GM18517 (cell line): ENCODE measurements at regions not wholly inside any gene's neighbourhood (a gene's known extent, or its start where the extent isn't known, plus 50 kb on each side); places are given as distances from the start of the nearest gene placed in this dataset.
A peak's percentile ranks its signal among the peaks of the same experiment; 100 is the strongest.
"Not testable (repeated sequence)": the region's sequence is repeated elsewhere in the genome, so short reads cannot be mapped to it uniquely, and the experiment has no call there.

Experiments used
- ATAC-seq: cut with Tn5 transposase; IDR thresholded peaks from one replicate; pipeline ENCODE4 v1.9.1; 2021; ENCODE audit warnings: mild to moderate bottlenecking, moderate library complexity; ENCODE audit not compliant: unreplicated experiment

DNA sequence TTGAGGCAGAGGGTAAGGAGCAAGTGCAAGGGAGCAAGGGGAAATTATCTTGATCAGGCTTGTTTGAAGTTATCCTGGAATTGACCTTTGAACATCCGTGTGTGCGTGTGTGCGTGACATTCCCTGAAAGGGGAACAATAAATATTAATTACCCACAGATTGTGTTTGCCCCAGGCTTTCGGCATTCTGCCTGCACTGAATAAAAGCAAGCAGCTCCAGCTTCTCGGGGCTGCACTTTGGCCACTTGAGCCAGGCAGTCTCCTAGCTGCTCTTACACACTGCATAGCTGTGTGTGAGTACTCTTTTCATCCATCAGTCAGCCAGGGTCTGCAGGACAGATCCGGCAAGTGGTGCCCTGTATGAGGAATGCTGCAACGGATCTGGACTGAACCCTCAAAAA lies 107.7 kb upstream of the BTN3A2 start:
- ATAC-seq, result no peak

DNA sequence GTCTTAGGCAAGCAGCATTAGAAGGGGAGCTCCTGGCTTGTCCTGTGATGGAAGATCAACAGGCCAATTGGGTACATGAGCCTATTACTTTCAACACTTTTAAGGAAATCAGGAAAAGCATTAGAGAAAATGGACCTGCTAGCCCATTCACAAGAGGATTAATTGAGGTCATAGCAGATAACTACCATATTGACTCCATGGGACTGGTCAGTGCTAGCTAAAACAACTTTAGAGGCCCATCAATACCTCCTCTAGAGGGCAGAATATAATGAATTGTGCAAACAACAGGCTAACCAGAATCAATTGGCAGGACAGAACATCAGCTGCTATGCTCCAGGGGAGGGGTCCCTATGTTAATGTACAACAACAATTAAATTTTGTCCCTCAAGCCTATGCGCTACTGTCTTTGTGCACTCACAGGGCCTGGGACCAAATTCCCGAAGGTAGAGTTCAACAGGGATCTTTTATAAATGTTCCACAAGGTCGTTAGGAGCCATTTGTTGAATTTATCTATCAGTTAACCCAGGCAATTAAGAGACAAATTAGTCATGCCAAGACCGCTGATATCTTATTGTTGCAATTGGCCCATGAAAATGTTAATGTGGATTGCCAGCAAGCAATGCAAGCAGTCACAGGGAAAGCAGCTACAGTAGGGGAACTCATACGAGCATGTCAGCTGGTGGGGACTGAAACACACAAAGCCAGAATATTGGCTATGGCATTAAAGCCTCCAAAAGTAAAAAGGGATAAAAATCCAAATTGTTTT lies 106.6 kb upstream of the BTN3A2 start:
- ATAC-seq, result no peak

- ATAC-seq, result no peak
These were observed 104.8 kb upstream of the BTN3A2 start for GRCh38 chr6:26260110-26260637.

GRCh38 chr6:26260725-26261490 lies 104.1 kb upstream of the BTN3A2 start:
- no peak for ATAC-seq

GRCh38 chr6:26264547-26264946 lies 100.5 kb upstream of the BTN3A2 start:
- ATAC-seq, result no peak

DNA sequence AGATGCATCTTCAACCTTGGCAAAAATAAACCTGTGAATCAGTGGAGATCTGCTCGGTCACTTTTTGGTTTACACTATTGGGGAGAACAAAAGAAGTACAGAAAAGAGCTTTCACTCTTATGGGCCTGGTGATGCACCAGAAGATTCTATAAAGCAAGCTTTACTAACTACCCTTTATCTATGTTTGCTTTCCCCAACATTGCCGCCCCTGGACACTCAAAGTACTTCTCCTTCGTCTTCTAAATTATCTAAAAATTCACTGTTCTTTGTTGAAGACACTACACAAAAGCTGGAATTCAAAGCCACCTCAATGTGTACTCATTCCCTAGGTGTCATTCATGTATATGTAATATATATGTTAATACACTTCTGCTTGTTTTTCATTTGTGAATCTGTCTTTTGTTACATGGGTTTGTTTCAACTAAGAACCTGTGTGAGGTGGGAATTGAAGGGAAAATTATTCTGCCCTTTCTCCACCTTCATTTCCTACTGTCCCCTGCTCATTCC lies 97.9 kb upstream of the BTN3A2 start:
- ATAC-seq, result no peak

- no peak for ATAC-seq
These were observed 96.2 kb upstream of the BTN3A2 start for GRCh38 chr6:26268659-26269402.

- no peak for ATAC-seq
These were observed 95.2 kb upstream of the BTN3A2 start for GRCh38 chr6:26269531-26270485.

DNA sequence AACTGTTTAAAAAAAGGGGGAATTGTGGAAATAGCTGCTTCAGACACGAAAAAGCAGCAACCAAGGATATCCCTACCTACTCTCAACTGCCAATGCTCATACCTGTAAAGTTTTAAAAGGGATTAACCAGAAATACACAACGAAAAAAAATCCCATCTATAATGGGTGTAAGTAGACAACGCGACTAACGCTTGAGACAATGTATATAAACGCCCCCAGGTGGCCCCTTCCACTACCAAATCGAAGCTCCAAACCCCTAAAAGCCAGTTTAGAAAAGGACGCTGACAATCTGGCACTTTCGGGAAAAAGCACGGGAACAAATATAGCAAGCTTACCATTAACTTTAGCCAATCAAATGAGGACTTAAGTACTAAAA lies 94.5 kb upstream of the BTN3A2 start:
- no peak for ATAC-seq

DNA sequence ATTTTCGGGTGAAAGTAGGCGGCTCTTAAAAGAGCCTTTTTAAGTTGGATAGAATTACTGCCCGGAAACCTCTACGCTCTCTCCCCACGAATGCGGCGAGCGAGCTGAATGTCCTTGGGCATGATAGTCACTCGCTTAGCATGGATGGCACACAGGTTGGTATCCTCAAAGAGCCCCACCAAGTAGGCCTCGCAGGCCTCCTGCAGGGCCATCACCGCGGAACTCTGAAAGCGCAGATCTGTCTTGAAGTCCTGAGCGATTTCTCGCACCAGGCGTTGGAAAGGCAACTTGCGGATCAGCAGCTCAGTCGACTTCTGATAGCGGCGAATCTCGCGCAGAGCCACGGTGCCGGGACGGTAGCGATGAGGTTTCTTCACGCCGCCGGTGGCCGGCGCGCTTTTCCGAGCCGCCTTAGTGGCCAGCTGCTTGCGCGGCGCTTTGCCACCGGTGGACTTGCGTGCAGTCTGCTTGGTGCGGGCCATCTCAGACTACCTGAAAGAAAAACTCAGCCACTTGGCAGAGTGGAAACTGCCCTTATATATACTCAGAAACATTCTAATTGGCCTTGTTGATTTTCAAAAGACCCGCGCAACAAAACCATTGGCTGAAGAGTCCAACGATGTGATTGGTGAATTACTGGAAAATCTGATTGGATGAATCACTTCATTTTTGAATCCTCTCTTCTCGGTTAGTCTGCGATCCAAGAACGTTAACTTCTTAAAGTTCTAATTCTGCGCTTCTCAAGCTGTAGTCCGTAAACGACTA lies 93.9 kb upstream of the BTN3A2 start:
- peak; percentile 39 for ATAC-seq

- ATAC-seq, result no peak
These were observed 93.4 kb upstream of the BTN3A2 start for GRCh38 chr6:26271668-26272024.

DNA sequence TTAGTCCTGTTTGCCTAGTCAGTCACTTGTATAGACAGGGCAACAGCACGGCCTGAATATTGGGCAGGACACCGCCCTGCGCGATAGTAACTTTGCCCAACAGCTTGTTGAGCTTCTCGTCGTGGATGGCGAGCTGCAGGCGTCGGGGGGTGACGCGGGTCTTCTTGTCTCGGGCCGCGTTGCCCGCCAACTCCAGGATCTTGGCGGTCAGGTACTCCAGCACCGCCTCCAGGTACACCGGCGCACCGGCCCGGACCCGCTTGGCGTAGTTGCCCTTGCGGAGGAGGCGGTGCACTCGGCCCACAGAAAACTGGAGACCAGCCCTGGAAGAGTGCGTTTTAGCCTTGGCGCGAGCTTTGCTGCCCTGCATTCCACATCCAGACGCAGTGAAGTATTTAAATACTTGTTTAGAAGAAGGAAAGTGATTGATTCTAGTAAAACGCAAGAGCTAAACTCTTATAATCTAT lies 92.8 kb upstream of the BTN3A2 start:
- ATAC-seq, result peak; percentile 14

DNA sequence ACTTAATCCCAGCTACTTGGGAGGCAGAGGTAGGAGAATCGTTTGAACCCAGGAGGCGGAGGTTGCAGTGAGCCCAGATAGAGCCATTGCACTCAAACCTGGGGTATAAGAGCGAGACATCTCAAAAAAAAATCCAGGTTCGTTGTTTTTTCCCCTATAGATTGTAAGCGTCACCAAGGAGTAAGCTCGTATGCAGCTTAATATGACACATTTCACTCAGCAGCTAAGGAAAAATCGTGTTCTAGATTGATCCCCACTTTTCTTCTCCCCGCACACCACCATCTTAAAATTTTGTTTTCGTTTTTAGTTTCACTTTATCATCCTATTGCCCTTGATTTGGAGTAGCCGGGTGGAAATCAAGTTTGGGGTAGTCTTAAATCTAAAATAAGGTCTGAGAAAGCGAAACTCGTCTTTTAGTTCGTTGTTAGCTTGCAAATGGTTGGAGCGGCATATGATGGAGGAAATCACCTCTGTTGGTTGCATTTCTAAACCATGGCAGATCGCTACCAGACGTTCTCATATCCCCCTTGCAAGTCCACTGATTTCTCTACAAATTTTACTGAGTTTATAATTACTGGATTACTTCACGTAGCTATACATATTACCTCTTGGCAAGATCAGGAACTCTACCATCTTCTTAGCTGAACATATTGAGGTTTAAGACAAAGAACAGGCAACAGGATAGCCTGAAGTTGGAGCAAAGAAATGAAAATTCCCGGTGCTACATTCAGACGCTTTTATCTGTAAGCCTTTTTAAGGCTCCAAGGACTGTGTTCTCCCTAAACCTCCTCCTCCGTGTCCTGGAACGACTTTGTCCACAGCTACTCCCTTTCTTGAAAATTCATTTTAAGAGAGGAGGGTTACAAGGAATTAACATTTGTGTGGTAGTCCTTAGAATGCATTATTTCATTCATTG lies 91.1 kb upstream of the BTN3A2 start:
- no peak for ATAC-seq

DNA sequence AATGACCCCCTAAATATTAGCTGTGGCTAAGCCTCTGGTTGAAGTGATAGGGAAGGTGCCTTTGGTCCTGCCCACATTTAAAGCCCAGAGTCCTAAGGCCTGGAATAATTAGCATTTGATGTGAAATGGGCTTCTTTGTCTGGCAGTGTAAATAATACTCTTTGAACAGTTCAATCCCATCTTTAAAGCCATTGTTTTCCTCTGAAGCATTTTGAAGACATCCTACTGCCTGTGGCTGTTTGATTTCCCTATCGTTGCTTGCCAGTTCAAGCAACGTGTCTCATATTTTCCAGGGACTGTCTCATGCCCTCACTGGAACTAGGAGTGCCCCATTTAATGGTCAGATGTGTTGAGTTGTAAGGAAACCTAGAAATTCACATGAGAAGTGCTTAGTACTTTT lies 89.3 kb upstream of the BTN3A2 start:
- ATAC-seq, result no peak

- no peak for ATAC-seq
These were observed 88.0 kb upstream of the BTN3A2 start for GRCh38 chr6:26276841-26277648.

DNA sequence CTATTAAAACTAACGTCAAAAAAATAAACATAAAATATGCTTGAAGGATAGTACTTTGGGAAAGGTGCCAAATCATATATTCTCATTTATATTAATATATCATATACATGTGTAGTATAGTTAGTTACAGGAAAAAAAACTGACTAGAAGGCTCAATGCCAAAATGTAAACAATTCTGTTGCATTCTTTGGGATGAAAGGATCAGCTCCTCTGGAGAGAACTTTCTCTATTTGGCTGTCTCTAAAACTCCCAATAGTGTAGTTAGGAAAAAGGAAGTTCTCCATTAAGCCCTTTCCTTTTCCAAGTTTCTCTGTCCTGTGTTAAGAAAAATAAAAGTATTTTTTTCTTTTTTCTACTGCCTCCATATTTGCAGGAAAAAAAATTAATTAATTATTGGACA lies 86.5 kb upstream of the BTN3A2 start:
- no peak for ATAC-seq

GRCh38 chr6:26279371-26279770 lies 85.6 kb upstream of the BTN3A2 start:
- not testable (repeated sequence) for ATAC-seq
